ENCODE measurements at regions not wholly inside any gene's neighbourhood (a gene's known extent, or its start where the extent isn't known, plus 50 kb on each side); places are given as distances from the start of the nearest gene placed in this dataset.

- Histone ChIP-seq H3K4me3 (ENCODE audit: low read depth in 1 of 2, low read length in 1 of 2) (no peak overlapping the region), H3K9me3 (no peaks in the 10 kb centered on the region), H3K36me3 (no peaks in the 10 kb centered on the region), H3K4me1 (ENCODE audit: control insufficient read depth in 1 of 2, insufficient read depth in 1 of 2, low read depth in 1 of 2, low read length in 1 of 2) (no peaks in the 10 kb centered on the region), H3K27me3 (peaks cover 39% of the 10 kb centered on the region), H3K27ac (no peak overlapping the region)
- TF ChIP-seq, protein P1, sequence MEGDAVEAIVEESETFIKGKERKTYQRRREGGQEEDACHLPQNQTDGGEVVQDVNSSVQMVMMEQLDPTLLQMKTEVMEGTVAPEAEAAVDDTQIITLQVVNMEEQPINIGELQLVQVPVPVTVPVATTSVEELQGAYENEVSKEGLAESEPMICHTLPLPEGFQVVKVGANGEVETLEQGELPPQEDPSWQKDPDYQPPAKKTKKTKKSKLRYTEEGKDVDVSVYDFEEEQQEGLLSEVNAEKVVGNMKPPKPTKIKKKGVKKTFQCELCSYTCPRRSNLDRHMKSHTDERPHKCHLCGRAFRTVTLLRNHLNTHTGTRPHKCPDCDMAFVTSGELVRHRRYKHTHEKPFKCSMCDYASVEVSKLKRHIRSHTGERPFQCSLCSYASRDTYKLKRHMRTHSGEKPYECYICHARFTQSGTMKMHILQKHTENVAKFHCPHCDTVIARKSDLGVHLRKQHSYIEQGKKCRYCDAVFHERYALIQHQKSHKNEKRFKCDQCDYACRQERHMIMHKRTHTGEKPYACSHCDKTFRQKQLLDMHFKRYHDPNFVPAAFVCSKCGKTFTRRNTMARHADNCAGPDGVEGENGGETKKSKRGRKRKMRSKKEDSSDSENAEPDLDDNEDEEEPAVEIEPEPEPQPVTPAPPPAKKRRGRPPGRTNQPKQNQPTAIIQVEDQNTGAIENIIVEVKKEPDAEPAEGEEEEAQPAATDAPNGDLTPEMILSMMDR (IDR thresholded peaks at IDR 0.05) = no peak
Observed at GRCh38 chr11:122556605-122557004, 98.9 kb upstream of the UBASH3B start.

GRCh38 chr11:122538060-122538459, 117.5 kb upstream of the UBASH3B start:
- H3K27ac ChIP-seq = no peak overlapping the region
- H3K4me1 ChIP-seq (ENCODE audit: control insufficient read depth in 1 of 2, insufficient read depth in 1 of 2, low read depth in 1 of 2, low read length in 1 of 2) = no peaks in the 10 kb centered on the region
- no peaks in the 10 kb centered on the region for H3K27me3 ChIP-seq
- no peaks in the 10 kb centered on the region for H3K36me3 ChIP-seq
- no peak overlapping the region for H3K4me3 ChIP-seq (ENCODE audit: low read depth in 1 of 2, low read length in 1 of 2)
- TF ChIP-seq, protein P1 (IDR thresholded peaks at IDR 0.05) = no peak
- H3K9me3 ChIP-seq = no peaks in the 10 kb centered on the region

DNA sequence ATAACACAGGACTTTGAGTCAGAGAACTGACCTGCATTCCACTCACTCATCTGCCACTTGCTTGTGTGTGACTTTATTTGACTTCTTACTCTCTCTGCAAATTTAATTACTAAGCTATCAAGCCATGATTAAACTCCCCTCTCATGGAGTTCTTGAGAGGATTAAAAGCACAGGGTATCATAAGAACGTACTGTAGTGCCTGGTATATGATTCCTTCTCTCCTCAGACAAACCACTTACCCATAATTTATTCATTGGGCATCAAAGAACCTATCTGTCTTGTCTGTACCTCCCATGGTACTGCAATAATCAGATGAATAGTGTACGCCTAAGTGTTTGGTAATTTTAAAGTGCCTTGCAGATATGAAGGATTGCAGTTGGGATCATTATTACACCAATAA, 130.6 kb upstream of the UBASH3B start:
- no peak overlapping the region for H3K4me3 ChIP-seq (ENCODE audit: low read depth in 1 of 2, low read length in 1 of 2)
- peak overlapping the region; percentile 67 for H3K27ac ChIP-seq
- H3K36me3 ChIP-seq = no peaks in the 10 kb centered on the region
- no peaks in the 10 kb centered on the region for H3K9me3 ChIP-seq
- TF ChIP-seq, protein P1 (IDR thresholded peaks at IDR 0.05) = no peak
- H3K4me1 ChIP-seq (ENCODE audit: control insufficient read depth in 1 of 2, insufficient read depth in 1 of 2, low read depth in 1 of 2, low read length in 1 of 2) = peaks cover 20% of the 10 kb centered on the region in 2 experiments
- H3K27me3 ChIP-seq = no peaks in the 10 kb centered on the region

- H3K4me3 ChIP-seq (ENCODE audit: low read depth in 1 of 2, low read length in 1 of 2) = peak overlapping the region; percentile 5 to 22
- TF ChIP-seq, protein P1 (IDR thresholded peaks at IDR 0.05) = no peak
- peaks cover 20% of the 10 kb centered on the region in 2 experiments for H3K4me1 ChIP-seq (ENCODE audit: control insufficient read depth in 1 of 2, insufficient read depth in 1 of 2, low read depth in 1 of 2, low read length in 1 of 2)
- peak overlapping the region; percentile 67 for H3K27ac ChIP-seq
- no peaks in the 10 kb centered on the region for H3K9me3 ChIP-seq
- no peaks in the 10 kb centered on the region for H3K27me3 ChIP-seq
- no peaks in the 10 kb centered on the region for H3K36me3 ChIP-seq
Observed at GRCh38 chr11:122523846-122524805, 131.4 kb upstream of the UBASH3B start.

- H3K27ac ChIP-seq = no peak overlapping the region
- H3K27me3 ChIP-seq = no peaks in the 10 kb centered on the region
- H3K9me3 ChIP-seq = no peaks in the 10 kb centered on the region
- H3K4me3 ChIP-seq (ENCODE audit: low read depth in 1 of 2, low read length in 1 of 2) = no peak overlapping the region
- H3K36me3 ChIP-seq = no peaks in the 10 kb centered on the region
- TF ChIP-seq, protein P1 (IDR thresholded peaks at IDR 0.05) = no peak
- peaks cover 30 to 33% of the 10 kb centered on the region in 2 experiments for H3K4me1 ChIP-seq (ENCODE audit: control insufficient read depth in 1 of 2, insufficient read depth in 1 of 2, low read depth in 1 of 2, low read length in 1 of 2)
Observed at GRCh38 chr11:122521626-122522025, 133.9 kb upstream of the UBASH3B start.

Data from neutrophil (primary cell).